GM12865 (cell line): ENCODE measurements at regions not wholly inside any gene's neighbourhood (a gene's known extent, or its start where the extent isn't known, plus 50 kb on each side); places are given as distances from the start of the nearest gene placed in this dataset.

ENCODE experiments used
- DNase-seq: peaks from one replicate; pipeline ENCODE4 v3.0.0; 2010; ENCODE audit warnings: low read depth
- H3K4me3 ChIP-seq: 2 replicates; pipeline ENCODE4 v1.5.1; 2011; ENCODE audit warnings: mild to moderate bottlenecking, low read depth, low read length, control low read depth
- TF ChIP-seq, protein P1 (sequence below): IDR thresholded peaks from 2 replicates; pipeline ENCODE4 v1.5.1; 2011; ENCODE audit warnings: low read length, control low read depth, low read depth, inconsistent platforms; ENCODE audit not compliant: insufficient read depth; ENCODE audit errors: missing control alignments

DNA sequence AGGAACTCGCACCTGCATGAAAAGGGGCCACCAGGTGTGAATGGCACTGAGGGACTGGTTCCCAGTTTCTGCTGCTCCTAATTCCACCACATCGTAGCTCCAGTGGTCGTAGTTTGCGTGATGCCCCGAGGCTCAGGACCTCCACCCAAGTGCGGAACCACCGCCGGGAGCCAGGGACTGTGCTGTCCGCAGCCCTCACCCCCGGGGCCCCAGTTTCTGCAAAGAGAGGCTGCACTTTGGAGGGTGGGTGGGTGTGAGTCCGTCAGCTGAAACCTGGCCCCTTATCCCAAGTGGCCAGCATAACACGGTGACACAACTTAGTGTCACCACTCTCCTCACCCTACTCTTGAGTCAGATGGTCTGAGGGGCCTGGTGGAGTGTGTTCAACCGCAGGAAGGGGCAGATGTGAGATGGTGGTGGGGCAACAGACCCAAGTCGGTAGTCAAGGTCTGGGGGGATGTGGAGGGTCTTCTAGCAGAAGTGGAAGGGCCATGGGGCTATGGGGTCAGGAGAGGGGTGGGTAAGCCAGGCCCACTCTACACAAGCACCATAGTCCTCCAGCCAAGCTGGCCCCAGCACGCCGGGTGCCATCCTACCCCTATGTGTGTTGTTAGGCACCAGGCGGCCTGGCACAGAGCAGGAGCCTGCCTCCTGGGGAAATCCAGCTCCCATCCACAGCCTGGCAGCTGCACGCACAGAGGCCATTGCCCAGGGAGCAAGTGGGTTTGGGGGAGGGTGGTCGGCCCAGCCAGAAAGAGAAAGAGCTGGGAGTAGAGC is 1301.6 kb downstream of the UQCRFS1 start:
- H3K4me3 ChIP-seq = no peak overlapping the region
- DNase-seq = no peak
- TF ChIP-seq, protein P1, sequence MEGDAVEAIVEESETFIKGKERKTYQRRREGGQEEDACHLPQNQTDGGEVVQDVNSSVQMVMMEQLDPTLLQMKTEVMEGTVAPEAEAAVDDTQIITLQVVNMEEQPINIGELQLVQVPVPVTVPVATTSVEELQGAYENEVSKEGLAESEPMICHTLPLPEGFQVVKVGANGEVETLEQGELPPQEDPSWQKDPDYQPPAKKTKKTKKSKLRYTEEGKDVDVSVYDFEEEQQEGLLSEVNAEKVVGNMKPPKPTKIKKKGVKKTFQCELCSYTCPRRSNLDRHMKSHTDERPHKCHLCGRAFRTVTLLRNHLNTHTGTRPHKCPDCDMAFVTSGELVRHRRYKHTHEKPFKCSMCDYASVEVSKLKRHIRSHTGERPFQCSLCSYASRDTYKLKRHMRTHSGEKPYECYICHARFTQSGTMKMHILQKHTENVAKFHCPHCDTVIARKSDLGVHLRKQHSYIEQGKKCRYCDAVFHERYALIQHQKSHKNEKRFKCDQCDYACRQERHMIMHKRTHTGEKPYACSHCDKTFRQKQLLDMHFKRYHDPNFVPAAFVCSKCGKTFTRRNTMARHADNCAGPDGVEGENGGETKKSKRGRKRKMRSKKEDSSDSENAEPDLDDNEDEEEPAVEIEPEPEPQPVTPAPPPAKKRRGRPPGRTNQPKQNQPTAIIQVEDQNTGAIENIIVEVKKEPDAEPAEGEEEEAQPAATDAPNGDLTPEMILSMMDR = no peak

- H3K4me3 ChIP-seq = no peak overlapping the region
- no peak for DNase-seq
- TF ChIP-seq, protein P1 = no peak
Observed at GRCh38 chr19:27909861-27910260, 1303.1 kb downstream of the UQCRFS1 start.

GRCh38 chr19:27909185-27909840 is 1303.6 kb downstream of the UQCRFS1 start:
- H3K4me3 ChIP-seq = no peak overlapping the region
- no peak for DNase-seq
- TF ChIP-seq, protein P1 = no peak

GRCh38 chr19:27906081-27906480 is 1306.9 kb downstream of the UQCRFS1 start:
- no peak for DNase-seq
- no peak overlapping the region for H3K4me3 ChIP-seq
- TF ChIP-seq, protein P1 = no peak

DNA sequence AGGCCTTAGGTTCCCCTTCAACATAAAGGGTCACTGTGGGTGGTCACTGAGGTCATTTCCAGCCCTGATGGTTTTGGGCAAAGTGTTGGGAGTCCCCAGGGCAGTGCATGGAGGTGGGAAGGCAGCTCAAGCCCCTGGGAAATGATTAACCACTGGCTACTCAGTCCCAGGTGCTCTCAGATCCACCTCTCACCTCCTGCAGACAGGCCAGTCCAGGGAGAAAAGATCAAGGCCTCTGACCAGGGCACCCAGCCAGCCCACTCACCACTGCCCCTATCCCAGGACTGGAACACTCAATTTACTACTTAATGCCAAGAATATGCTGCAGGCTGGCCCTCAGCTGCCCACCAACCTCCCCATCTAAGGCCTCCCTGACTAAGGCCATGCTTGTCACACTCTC is 1307.9 kb downstream of the UQCRFS1 start:
- no peak overlapping the region for H3K4me3 ChIP-seq
- no peak for DNase-seq
- TF ChIP-seq, protein P1 = no peak

GRCh38 chr19:27901078-27901477 is 1311.9 kb downstream of the UQCRFS1 start:
- TF ChIP-seq, protein P1 = no peak

More at GRCh38 chr19:27901078-27901477, 1311.9 kb downstream of the UQCRFS1 start:
- no peak overlapping the region for H3K4me3 ChIP-seq
- DNase-seq = no peak
